Lung (tissue), 11 donors: ENCODE measurements at regions not wholly inside any gene's neighbourhood (a gene's known extent, or its start where the extent isn't known, plus 50 kb on each side); places are given as distances from the start of the nearest gene placed in this dataset.

Experiments
- ATAC-seq: fragments of 200-7000 bp; cut with Tn5 transposase; one replicate; pipeline ENCODE4 v1.9.1; 2020; ENCODE audit warnings: moderate number of reproducible peaks; ENCODE audit not compliant: insufficient read depth, low FRiP score
- DNase-seq, 3 donors: peaks; one replicate each; pipeline ENCODE4 v3.0.0-alpha.2; 2013 to 2017
- H3K27ac ChIP-seq, 2 donors: one replicate each; pipeline ENCODE4 v1.5.1; 2013; ENCODE audit warnings: mild to moderate bottlenecking in 2 of 2, moderate library complexity in 2 of 2, control low read depth in 1 of 2, inconsistent platforms in 1 of 2, low read depth in 1 of 2, low read length in 1 of 2
- H3K27me3 ChIP-seq, 3 donors: one replicate each; pipeline ENCODE4 v1.5.1; 2013; ENCODE audit warnings: low read length in 2 of 3; ENCODE audit not compliant: control insufficient read depth in 3 of 3, insufficient read depth in 3 of 3
- H3K36me3 ChIP-seq, 4 donors: one replicate each; pipeline ENCODE4 v1.5.1; 2013; ENCODE audit warnings: low read length in 4 of 4, mild to moderate bottlenecking in 1 of 4, moderate library complexity in 1 of 4; ENCODE audit not compliant: control insufficient read depth in 4 of 4, insufficient read depth in 4 of 4
- H3K4me1 ChIP-seq, 5 donors: one replicate each; pipeline ENCODE4 v1.5.1; 2013; ENCODE audit warnings: low read length in 5 of 5, mild to moderate bottlenecking in 2 of 5, moderate library complexity in 1 of 5; ENCODE audit not compliant: control insufficient read depth in 5 of 5, insufficient read depth in 5 of 5
- H3K4me3 ChIP-seq: one replicate; pipeline ENCODE4 v1.5.1; 2013; ENCODE audit warnings: mild to moderate bottlenecking, control low read depth, moderate library complexity
- H3K9ac ChIP-seq, 2 donors: one replicate each; pipeline ENCODE4 v1.5.1; 2013; ENCODE audit warnings: low read length in 2 of 2, control low read depth in 1 of 2; ENCODE audit not compliant: insufficient read depth in 1 of 2
- H3K9me3 ChIP-seq, 4 donors: one replicate each; pipeline ENCODE4 v1.5.1; 2013; ENCODE audit warnings: low read length in 3 of 4, mild to moderate bottlenecking in 1 of 4, moderate library complexity in 1 of 4; ENCODE audit not compliant: control insufficient read depth in 4 of 4, insufficient read depth in 3 of 4
- WGBS, 2 donors: extraction: QIAGEN DNeasy Blood & Tissue Kit; methylation state at CpG; one replicate each; pipeline ENCODE4 v1.1.7; 2013; 5-methylcytosine and 5-hydroxymethylcytosine counted together
- TF ChIP-seq, protein P1 (sequence below): IDR thresholded peaks from 2 replicates; pipeline ENCODE4 v1.5.1; 2012; ENCODE audit warnings: mild to moderate bottlenecking; ENCODE audit errors: control extremely low read depth, extremely low read depth
- donor health status: control.
- donor health status: control.
- donor health status: Bipolar disorder and iron deficiency.
- donor health status: healthy.
- donor health status: DM: yes; HTN: yes; CAD: no.

DNA sequence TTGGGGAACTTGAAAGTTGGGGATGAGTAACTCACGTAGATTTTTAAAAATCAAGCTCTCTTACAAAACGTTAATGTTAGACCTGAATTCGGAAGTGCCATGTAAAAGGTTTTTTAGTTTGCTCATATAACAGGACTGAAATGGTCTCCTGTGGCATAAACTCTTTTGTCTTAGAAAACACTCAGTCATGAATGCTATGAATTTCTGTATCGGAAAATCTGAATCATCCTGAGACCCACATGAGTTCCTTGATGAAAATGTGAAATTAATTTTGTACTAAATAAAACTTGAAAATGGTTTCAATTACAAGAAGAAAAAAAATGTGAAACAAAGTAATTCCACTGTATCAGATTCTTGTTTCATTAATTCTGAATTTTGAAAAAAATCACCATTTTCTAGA lies 134.8 kb upstream of the BMPER start:
- Histone ChIP-seq H3K27ac (no peak overlapping the region), H3K4me1 (peaks cover 3 to 18% (median 13%) of the 10 kb centered on the region in 5 donors), H3K9ac (no peak overlapping the region), H3K4me3 (no peak overlapping the region), H3K27me3 (no peaks in the 10 kb centered on the region), H3K9me3 (no peaks in the 10 kb centered on the region), H3K36me3 (no peaks in the 10 kb centered on the region)
- TF ChIP-seq, protein P1, sequence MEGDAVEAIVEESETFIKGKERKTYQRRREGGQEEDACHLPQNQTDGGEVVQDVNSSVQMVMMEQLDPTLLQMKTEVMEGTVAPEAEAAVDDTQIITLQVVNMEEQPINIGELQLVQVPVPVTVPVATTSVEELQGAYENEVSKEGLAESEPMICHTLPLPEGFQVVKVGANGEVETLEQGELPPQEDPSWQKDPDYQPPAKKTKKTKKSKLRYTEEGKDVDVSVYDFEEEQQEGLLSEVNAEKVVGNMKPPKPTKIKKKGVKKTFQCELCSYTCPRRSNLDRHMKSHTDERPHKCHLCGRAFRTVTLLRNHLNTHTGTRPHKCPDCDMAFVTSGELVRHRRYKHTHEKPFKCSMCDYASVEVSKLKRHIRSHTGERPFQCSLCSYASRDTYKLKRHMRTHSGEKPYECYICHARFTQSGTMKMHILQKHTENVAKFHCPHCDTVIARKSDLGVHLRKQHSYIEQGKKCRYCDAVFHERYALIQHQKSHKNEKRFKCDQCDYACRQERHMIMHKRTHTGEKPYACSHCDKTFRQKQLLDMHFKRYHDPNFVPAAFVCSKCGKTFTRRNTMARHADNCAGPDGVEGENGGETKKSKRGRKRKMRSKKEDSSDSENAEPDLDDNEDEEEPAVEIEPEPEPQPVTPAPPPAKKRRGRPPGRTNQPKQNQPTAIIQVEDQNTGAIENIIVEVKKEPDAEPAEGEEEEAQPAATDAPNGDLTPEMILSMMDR = no peak
- no peak for DNase-seq
- ATAC-seq = no peak
- WGBS, 2 donors = 88 to 94% methylated on average over 4 of the region's 4 CpGs

DNA sequence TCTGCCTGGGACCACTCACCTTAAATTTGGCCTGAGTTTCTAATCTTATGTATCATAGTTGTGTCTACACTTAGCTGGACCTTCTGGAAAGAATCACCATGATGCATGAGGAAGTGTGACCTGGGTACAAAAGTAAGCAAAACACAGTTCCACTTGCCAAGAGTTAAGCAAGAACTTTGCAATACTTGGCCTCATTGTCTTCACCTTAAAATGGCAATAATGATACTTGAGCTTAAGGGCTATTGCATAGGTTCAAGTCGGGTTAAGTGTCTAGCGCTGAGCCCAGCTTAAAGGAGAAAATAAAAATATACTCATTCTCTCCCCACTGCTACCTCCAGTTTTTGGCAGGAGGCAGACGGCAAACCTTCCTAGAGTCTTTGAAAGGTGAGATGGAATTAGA lies 133.9 kb upstream of the BMPER start:
- ATAC-seq = peak; percentile 34

DNA sequence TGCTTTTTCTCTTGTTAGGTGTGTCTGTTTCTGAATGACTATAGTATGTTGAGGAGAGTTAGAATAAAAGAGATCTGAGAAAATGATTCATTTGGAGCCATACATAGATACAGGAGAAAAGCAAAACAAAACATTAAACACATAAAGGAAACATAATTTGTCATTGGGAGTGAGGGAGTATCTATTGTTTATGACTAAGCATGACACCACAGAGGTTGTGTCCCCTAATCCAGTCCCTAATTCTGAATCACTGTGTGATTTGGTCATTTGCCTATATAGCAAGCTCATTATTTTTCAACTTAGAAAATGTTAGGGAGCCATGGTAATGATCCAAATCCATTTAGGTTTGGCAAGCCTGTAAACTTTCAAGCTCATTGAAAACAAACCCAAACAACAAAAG lies 132.3 kb upstream of the BMPER start:
- no peaks in the 10 kb centered on the region for H3K27me3 ChIP-seq
- H3K36me3 ChIP-seq = no peaks in the 10 kb centered on the region
- TF ChIP-seq, protein P1 = no peak
- DNase-seq (peak in 2 of 3 donors; percentile 63 to 78), ATAC-seq (no peak)
- peaks cover 3 to 18% (median 15%) of the 10 kb centered on the region in 5 donors for H3K4me1 ChIP-seq
- no peaks in the 10 kb centered on the region for H3K9me3 ChIP-seq
- H3K27ac ChIP-seq = no peak overlapping the region
- no peak overlapping the region for H3K4me3 ChIP-seq
- no peak overlapping the region for H3K9ac ChIP-seq

More for the DNA sequence above, 133.9 kb upstream of the BMPER start:
- DNase-seq = no peak
- TF ChIP-seq, protein P1 = no peak
- Histone ChIP-seq H3K4me1 (peaks cover 3 to 18% (median 15%) of the 10 kb centered on the region in 5 donors), H3K9ac (no peak overlapping the region), H3K27ac (no peak overlapping the region), H3K27me3 (no peaks in the 10 kb centered on the region), H3K4me3 (no peak overlapping the region), H3K9me3 (no peaks in the 10 kb centered on the region), H3K36me3 (no peaks in the 10 kb centered on the region)
- 48 to 65% methylated on average over 3 of the region's 3 CpGs for WGBS, 2 donors
